Left hindlimb (tissue), 1 donor: ENCODE measurements at regions not wholly inside any gene's neighbourhood (a gene's known extent, or its start where the extent isn't known, plus 50 kb on each side); places are given as distances from the start of the nearest gene placed in this dataset.
"Not testable (repeated sequence)": the region's sequence is repeated elsewhere in the genome, so short reads cannot be mapped to it uniquely, and the experiment has no call there.

Experiments
- DNase-seq: peaks from one replicate; pipeline ENCODE4 v3.0.0-alpha.2; 2018

DNA sequence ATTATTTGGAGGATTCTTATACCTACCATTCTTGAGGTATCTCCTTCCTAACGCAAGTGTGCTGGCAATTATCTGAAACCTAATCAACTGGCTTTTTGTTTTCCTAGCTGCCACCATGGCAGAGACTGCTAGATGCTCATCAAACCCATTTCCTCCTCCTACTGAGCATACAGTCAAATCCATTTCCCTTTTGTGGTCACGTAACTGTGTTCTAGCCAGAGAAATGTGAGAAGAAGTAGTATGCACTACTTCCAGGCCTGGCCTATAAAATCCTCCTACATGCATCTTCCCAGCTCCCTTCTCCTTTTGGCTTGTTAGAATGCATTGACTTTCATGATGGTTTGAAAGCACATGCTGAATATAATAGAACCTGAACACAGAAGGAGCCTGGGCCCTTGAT is 494.1 kb upstream of the MEIS1 start:
- DNase-seq: no peak

DNA sequence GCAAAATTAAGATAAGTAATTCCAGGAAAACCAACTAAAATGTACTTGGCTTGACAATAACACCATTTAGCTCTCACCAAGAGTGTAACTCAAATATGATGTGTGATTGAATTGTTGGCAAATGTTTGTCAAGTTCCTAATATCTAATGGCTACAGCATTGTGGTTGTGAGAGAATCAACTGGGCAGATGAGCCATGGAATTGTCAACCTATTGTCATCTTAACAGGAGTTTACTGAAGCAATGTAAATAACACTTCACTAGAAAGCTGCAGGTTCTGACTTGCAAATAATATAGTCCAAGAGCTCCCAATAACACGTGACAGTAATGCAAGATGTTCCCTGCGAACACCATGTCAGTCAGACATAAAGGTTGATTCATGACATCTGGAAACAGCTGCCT is 495.2 kb upstream of the MEIS1 start:
- DNase-seq: no peak

DNA sequence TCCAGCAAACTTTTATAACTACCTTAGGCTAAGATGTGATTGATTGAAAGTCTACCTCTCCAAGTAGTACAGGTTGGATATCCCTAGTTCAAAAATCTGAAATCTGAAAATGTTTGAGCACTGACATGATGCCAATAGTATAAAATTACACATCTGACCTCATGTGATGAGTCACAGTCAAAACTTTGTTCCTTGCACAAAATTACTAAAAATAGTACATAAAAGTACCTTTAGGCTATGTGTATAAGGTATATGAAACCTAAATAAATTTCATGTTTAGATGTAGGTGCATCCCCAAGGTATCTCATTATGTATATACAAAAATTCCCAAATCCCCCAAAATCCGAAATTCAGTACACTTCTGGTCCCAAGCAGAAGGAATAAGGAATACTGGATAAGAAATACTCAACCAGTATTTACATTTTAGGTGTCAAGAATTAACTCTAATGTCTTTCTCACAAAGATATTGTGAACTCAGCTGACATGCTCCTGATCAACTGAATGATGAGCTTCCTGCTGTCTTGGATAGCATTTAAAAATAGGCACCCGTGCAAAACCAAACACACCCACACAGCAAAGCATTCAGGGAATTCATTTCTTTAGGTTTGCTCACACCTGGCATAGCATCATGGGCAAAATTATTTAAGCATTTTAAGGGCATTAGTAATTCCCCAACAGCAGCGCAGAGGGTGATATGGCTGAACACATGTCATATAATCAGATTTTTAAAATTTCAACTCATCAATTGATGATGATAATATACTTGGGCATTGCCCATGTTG is 497.4 kb upstream of the MEIS1 start:
- no peak for DNase-seq

DNA sequence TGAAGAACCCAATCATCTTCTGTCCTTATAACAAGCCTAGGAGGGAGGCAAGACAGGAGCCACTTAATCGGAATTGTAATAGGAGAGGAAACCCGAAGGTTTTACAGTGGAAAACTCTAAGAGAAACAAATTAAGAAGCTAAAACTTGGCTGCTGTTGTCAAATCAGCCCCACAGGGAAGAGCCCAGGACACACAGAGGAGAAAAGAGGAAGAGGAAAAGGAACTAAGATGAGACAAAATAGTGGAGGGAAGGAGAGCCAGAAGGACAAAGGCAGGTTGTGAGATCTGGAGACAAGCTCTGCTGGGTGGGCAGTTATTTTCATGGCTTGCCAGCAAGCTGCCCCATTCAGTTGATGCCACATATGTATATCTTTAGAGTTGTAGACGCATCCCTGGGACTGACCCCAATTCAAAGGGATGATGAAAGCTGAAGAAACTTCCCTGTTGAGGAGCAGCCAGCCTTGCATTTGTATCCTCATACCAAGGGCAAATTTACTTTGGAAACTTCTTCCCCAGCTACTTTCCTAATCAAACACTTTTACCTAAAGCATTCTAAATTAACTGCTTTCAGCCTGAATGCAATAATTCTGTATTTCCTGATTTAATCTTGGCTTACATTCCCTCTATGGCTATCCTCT is 499.8 kb upstream of the MEIS1 start:
- no peak for DNase-seq

DNA sequence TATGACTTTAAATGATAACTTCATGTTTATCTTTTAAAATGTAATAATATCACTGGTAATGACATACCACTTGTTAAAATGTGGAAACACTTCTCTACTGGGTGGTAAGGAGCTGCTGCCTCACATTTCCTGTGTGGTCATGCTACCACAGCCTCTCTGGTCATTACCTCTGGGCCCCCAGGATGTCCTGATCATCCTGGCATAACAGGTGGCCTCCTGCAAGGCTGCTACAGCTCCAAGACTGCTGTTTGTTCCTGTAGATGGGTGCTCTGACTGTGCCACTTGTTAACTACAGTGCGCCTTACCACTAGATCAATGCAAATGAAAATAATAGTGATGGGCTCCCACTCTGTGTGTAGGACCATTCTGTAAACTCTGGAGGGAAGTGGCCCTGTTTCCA is 500.2 kb upstream of the SPRED2 start:
- DNase-seq: no peak

DNA sequence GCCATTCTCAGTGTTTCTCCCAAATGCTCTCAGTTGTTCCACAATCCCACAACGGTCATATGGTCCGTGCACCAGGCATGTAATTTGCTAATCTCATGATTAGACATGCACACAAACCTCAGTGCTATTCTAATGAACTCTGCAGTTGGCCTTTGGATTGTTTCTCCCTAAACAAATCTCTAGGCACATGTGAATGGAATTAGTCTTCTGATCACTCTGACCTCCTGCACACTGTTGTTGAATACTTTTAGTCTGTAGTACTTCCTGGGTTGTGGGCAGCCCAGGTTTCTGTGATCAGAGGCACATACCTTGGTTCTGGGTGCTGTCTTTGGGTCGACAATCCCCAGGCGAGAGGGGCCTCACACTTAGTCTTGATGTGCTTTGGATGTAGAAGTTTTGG is 498.7 kb upstream of the SPRED2 start:
- no peak for DNase-seq

DNA sequence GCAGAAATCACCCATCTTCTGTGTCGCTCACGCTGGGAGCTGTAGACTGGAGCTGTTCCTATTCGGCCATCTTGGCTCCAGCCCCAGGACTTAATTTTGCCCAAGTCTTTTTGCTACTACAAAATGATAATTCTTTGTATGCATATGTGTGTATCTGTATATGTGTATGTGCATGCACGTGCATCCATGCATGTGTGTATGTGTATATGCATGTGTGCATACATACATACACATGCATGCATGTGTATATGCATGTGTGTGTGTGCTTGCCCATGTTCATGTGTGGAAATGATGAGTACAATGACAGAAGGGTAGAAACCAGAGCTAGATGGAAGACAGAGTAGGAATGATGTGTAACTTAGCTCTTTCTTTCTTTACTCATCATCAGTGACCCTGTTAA is 497.9 kb upstream of the SPRED2 start:
- no peak for DNase-seq

DNA sequence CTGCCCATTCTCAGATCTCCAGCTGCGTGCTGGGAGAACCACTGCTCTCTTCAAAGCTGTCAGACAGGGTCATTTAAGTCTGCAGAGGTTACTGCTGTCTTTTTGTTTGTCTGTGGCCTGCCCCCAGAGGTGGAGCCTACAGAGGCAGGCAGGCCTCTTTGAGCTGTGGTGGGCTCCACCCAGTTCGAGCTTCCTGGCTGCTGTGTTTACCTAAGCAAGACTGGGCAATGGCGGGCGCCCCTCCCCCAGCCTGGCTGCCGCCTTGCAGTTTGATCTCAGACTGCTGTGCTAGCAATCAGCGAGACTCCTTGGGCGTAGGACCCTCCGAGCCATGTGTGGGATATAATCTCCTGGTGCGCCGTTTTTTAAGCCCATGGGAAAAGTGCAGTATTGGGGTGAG is 497.3 kb upstream of the SPRED2 start:
- not testable (repeated sequence) for DNase-seq

DNA sequence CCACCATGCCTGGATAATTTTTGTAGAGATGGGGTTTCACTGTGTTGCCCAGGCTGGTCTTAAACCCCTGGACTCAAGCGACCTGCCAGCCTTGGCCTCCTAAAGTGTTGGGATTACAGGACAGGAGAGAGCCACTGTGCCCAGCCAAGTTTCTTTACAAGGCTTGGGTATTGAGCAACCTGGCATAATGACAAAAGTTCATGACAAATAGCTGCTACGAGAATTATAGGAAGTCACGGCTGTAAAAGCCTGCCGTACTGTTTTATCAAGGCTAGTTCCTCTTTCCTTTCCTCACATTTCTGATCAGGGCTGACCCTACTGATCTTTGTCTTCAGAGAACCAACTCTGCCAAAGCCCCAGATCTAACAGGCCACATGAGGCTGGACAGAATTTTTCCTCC is 490.4 kb upstream of the SPRED2 start:
- no peak for DNase-seq

DNA sequence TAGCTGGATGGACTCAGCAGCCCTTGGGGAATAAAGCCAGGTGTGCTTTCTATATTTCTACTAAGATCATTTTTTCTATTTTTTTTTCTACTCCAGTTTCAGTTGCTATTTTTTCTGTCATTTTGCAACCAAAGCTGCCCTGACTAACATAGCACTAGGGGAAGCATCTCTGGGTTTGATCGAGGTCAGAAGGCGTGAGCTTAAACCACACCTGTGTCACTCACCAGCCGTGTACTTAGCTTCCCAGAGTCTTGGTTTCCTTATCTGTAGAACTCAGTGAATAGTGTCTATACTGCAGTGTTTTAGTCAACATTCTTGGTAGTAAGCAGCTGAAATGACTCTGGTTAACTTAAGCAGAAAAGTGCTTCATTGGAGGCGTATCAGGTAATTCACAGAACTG is 489.6 kb upstream of the SPRED2 start:
- no peak for DNase-seq

DNA sequence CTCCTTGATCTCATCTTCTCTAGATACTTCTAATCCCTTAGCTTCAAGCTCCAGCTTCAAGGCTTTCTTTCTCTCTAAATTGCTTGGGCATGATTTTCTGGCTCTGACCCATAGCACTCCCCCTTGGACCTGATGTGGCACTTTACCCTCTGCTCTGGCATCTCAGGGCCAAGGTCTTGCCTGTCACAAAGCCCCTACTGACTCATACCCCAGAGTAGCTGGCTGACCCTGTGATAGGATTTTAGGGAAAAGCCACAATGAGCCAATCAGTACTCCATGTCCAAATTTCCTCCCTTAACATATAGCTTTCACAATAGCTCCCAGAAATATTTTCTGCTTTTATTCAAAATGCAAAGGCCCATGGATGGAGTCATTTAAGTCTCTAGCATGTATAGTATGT is 488.7 kb upstream of the SPRED2 start:
- DNase-seq: no peak

DNA sequence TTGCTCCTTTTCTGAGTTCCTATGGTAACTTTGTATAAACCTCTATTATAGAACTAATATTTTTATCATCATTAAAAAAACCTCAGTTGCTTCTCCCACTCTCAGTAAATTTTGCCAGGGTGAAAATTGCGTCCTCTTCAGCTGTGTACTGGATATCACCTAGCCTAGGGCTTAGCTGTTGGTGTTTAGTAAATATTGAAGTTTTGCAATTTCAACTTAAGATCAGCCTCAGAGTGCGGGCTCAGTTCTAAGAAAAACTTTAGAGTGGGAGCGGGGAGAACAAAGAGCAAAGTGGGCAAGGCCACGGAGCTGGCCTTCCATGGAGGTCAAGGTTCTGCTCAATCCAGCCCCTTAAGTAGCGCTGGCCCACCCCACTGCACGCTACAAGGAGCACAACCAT is 488.3 kb upstream of the SPRED2 start:
- DNase-seq: no peak

DNA sequence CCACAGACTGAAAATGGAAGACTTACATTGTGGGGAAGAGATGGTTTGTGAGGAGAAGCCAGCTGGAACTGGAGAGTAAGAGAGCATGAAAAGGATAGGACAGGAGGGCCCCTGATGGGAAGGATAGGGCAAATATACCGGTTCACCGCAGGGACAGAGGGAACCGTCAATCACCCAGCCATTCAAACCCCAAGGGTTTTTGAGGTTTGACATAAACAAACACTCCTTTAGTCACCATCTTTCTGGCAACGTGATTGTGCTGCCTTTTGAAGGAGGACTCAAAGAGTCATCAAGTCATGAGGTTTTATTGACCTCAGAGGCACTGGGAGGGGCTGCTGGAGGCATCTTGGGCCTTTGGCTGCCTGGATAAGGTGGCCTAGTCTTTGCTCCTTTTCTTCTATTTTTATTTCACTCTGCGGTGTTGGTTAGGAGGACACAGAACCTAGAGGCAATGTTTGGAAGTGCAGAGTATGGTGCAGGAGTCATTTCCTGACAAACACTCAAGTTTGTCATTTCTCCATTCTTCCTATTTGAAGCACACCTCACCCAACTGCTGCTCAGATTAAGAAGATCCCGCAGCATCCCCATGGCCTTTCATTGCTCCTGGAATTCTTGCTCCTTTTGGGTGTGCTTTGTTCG is 487.3 kb upstream of the SPRED2 start:
- peak; percentile 50 for DNase-seq

DNA sequence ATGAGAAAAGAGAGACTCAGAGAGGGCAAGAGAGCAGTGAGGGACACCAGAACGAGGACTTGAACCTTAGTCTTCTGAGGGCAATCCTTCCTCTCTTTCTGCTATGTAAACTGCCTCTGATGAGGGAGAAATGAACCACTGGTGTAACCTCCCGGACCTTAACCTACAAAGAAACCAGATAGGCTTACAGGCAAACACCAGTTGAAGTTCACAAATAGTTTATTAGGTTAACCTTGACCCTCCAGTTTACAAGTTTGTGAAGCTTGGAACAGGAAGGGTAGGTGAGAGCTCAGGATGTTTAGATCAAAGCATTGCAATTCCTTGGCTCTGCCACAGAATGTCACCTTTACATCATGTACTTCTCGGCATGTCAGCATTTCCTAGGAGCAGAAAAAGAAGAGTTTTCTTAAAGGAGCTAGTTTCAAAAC is 486.4 kb upstream of the SPRED2 start:
- DNase-seq: no peak

DNA sequence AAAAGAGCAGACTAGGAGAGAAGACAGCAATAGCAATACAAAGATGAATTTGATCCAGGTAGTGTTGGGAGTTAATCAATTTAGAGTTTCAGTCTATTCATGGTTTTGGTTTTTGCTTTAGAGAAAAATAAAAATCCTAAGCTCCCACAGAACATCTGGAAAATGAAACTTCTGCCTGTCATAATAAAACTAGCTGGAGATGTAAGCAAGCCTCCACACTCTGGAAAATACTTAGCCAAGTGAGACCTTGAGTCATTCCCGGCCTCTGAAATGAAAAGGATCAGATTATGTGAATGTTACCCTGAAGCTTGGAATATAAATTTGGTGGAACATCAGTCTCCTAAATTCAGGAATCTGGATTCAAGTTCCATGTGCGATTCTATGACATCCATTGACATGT is 485.6 kb upstream of the SPRED2 start:
- no peak for DNase-seq

DNA sequence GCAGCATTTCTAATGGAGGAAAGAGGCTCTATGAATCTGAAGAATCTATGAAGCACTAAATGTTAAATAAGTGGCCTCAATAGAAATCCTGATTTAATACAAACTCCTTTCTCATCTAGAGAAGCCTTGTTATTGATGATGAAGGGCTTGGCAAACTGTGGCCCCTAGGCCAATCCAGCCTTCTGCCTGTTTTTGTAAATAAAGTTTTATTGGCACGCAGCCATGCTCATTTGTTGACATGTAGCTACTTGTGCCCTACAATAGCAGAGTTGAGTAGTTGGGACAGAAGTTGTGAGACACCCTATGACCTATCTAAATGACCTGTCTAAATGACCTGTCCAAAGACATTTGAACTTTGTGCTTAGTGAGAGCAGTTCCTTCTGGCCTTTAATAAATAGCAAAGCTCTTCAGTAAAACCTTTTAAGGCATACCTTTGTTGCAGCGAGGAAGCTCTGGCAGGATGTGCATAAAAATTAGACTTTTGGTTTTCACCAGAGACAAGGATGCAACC is 484.4 kb upstream of the SPRED2 start:
- DNase-seq: no peak

DNA sequence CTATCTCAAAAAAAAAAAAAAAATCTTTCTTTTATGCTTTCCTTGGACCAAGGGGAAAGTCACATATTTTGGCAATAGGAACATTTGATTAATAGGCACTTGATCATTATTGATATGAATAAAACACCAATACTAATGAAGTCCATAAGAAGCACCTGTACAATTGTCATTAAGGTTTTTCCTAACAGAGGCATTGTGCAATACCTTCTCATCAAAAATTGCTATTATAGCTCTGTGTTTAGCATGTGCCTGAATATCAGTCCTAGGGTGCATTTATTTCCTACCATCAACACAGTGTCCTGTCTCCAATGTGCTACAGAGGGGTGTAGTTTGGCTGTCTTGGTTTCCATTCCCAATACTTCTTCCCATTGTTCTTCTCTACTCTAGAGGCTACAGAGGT is 483.8 kb upstream of the SPRED2 start:
- no peak for DNase-seq

DNA sequence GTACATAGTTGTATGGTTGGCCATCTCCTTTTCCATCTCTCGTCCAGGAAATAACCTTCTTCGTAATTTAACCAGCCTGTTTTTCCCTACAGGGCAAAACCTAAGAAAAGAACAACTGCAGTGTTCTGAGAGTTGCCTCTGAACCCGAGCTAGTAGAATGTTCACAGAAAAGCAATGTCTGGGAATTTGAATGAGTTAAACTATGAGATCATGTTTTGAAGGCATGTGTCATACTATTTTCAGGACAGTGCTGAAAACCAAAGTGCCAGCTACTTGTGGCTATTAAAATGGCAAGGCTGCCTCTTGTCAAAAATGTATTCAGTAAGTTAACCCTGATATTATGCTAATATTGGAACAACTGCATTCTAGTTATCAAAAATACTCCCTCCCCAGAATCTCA is 482.9 kb upstream of the SPRED2 start:
- DNase-seq: no peak

DNA sequence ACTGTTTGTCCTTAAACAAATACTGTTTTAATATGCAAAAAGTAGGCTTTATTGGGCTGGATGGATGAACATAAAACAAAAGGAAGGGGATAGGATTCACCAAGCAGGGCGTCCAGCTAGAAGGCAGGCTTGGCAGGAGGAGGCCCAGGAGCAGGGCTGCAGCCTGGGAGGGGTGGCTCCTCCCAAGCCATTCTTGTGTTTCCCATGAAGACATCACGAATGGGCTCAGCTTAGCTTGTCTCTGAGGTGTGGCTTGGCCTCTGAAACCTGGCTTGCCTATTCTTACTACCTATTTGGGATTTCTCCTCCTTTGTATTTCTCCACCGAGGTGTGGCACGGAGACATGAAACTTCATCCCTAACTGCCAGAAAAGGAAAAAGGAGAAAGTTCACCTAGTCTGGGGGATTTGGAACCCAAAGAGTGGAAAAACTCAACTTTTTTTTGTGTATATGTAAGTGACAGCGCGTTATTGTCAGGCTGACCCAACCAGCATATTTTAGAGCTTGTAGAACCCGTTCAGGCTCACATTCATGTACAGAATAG is 481.9 kb upstream of the SPRED2 start:
- no peak for DNase-seq

DNA sequence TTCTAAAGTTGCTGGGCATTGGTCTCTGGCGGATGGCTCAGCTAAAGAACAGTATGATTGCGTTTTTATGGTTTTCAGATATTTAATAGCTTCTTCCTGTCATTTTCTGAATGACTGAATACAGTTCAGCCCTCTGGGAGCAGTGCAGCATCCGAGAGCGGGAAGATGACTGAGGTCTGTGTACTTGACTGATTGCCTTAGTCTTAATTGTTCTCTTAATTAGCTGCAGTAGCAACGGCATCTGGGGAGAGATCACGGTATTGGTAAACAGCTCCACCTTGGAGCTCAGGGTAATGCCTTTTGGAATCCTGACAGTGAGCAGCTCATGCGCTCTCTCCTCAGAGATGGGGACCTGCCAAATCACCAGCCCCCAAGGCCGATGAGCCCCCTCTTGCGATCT is 481.4 kb upstream of the SPRED2 start:
- DNase-seq: no peak

DNA sequence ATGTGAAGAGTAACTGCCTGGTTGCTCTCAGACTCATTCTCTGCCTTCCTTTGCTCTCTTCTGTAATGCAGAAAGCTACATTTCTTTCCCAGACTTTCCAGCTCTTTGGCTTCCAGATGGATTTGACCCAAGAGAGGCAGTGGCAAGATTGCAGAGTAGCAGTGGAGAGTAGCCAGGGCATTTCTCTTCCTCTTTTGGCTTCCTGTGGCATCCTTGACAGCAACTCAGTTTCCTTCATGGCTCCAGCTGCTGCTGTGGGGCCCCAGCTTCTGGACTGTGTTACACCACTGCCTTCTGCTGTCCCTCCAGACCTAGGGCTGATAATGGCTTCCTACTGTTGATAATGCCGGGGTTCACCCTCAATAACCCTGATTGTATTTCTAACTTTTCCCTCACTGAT is 469.4 kb upstream of the SPRED2 start:
- DNase-seq: peak; percentile 46

DNA sequence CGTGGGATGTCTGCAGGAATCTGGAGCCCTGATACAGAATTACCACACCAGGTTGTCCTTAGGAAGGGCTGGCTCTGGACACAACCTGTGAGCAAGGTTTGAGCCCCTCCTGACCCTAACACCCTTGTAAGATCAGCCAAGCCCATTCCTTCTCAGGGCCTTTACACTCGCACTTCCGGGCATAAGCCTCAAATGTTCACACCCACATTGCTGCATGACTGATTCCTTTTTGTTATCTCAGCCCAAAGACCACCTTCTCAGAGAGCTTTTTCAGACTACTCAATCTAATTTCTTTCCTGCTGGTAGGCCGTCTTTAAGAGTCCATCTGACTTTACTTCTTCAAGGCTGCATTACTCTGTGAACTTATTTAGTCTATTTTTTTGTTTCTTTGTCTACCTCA is 464.0 kb upstream of the SPRED2 start:
- no peak for DNase-seq

DNA sequence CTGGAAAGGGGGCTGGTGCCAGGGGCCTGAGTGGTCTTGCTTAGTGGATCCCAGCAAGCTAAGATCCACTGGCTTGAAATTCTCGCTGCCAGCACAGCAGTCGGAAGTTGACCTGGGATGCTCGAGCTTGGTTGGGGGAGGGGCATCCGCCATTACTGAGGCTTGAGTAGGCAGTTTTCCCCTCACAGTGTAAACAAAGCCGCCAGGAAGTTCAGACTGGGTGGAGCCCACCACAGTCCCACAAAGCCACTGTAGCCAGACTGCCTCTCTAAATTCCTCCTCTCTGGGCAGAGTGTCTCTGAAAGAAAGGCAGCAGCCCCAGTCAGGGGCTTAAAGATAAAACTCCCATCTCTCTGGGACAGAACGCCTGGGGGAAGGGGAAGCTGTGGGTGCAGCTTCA is 457.7 kb upstream of the SPRED2 start:
- not testable (repeated sequence) for DNase-seq

DNA sequence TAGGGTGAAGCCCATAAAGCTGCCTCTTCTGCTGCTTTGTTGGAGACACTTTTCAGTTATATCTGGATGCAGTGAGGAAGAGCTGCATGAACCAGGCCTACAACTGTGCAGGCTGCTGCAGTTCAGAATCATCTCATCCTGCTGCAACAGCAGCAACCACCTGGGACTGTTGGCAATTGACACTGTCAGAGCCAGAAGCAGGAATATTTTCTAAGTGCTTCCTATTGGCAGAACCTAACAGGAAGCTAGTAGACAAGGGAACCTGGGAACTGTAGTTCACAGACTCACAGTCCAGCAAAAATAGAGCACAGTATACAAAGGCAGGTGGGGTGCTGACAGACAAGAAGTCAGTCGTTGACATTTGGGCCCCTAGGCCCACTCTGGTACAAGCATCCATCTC is 452.9 kb upstream of the SPRED2 start:
- DNase-seq: no peak
